DOHH2 (cell line): ENCODE measurements at regions not wholly inside any gene's neighbourhood (a gene's known extent, or its start where the extent isn't known, plus 50 kb on each side); places are given as distances from the start of the nearest gene placed in this dataset.
"Not testable (repeated sequence)": the region's sequence is repeated elsewhere in the genome, so short reads cannot be mapped to it uniquely, and the experiment has no call there.

Experiments used
- EZH2phosphoT487 ChIP-seq: fragments of 200-600 bp; sonication (generic); IDR thresholded peaks from 2 replicates; pipeline ENCODE4 v1.6.1; 2017; ENCODE audit warnings: borderline replicate concordance, mild to moderate bottlenecking, antibody characterized with exemption, low read length, moderate library complexity, mixed read lengths
- TF ChIP-seq, protein P1 (sequence below): fragments of 200-600 bp; sonication (generic); IDR thresholded peaks from one replicate; pipeline ENCODE4 v1.5.1; 2014; ENCODE audit warnings: antibody characterized with exemption, mild to moderate bottlenecking, low read depth, low read length; ENCODE audit not compliant: poor library complexity, severe bottlenecking

DNA sequence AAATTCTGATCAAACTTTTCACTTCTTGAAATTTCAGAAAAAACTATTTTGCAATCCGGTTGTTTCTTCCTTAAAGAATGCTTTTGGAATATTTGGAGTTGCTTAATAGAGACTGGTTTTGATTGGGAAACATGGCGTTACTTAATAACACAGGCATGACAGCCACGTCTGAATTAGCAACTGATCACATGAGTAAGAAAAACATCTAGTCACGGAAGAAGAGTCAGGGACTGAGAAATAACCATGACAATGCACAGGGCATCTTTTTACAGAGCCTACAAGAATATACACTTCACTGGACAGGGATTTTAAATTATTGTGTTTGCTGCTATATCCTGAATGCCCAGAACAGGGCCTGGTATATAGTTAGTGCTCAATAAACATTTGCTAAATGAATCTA is 94.1 kb upstream of the NOTCH2NLA start:
- TF ChIP-seq, protein P1, sequence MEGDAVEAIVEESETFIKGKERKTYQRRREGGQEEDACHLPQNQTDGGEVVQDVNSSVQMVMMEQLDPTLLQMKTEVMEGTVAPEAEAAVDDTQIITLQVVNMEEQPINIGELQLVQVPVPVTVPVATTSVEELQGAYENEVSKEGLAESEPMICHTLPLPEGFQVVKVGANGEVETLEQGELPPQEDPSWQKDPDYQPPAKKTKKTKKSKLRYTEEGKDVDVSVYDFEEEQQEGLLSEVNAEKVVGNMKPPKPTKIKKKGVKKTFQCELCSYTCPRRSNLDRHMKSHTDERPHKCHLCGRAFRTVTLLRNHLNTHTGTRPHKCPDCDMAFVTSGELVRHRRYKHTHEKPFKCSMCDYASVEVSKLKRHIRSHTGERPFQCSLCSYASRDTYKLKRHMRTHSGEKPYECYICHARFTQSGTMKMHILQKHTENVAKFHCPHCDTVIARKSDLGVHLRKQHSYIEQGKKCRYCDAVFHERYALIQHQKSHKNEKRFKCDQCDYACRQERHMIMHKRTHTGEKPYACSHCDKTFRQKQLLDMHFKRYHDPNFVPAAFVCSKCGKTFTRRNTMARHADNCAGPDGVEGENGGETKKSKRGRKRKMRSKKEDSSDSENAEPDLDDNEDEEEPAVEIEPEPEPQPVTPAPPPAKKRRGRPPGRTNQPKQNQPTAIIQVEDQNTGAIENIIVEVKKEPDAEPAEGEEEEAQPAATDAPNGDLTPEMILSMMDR, result not testable (repeated sequence)
- TF ChIP-seq EZH2phosphoT487, result not testable (repeated sequence)
